Keratinocyte (primary cell): ENCODE measurements at regions not wholly inside any gene's neighbourhood (a gene's known extent, or its start where the extent isn't known, plus 50 kb on each side); places are given as distances from the start of the nearest gene placed in this dataset.

Experiments used
- DNase-seq: peaks from one replicate; pipeline ENCODE4 v3.0.0-alpha.2; 2011; ENCODE audit warnings: low read depth, missing footprints, low spot score
- FAIRE-seq: peaks from 2 replicates; lab custom pipeline; 2011; peaks lifted over from hg19 to GRCh38; lab: Jason Lieb, UNC
- H2AFZ ChIP-seq: 2 replicates; pipeline ENCODE4 v1.6.0; 2012; ENCODE audit warnings: low read length, control low read depth, inconsistent platforms; ENCODE audit not compliant: control insufficient read depth
- H3K27ac ChIP-seq: 2 replicates; pipeline ENCODE4 v1.5.1; 2011; ENCODE audit warnings: low read length; ENCODE audit not compliant: control insufficient read depth, insufficient read depth
- H3K27me3 ChIP-seq: 3 replicates; pipeline ENCODE4 v1.6.0; 2011; ENCODE audit warnings: low read length; ENCODE audit not compliant: control insufficient read depth, insufficient read depth; ENCODE audit errors: extremely low read depth
- H3K36me3 ChIP-seq, 2 experiments: 2 replicates in 1 of 2; 3 replicates in 1 of 2; pipeline ENCODE4 v1.5.1; 2011; ENCODE audit warnings: low read length in 2 of 2, mild to moderate bottlenecking in 1 of 2; ENCODE audit not compliant: control insufficient read depth in 2 of 2, insufficient read depth in 2 of 2; ENCODE audit errors: extremely low read depth in 1 of 2
- H3K4me1 ChIP-seq: 3 replicates; pipeline ENCODE4 v1.5.1; 2011; ENCODE audit warnings: low read length; ENCODE audit not compliant: control insufficient read depth, insufficient read depth; ENCODE audit errors: extremely low read depth
- H3K4me2 ChIP-seq: 3 replicates; pipeline ENCODE4 v1.6.0; 2011; ENCODE audit warnings: low read depth, low read length; ENCODE audit not compliant: control insufficient read depth, insufficient read depth; ENCODE audit errors: extremely low read depth
- H3K4me3 ChIP-seq, 3 experiments: fragments of 200-600 bp in 1 of 3; sonication (generic) in 1 of 3; 2 replicates in 2 of 3; 3 replicates in 1 of 3; pipeline ENCODE4 v1.5.1; 2011 to 2016; ENCODE audit warnings: low read length in 3 of 3, mild to moderate bottlenecking in 3 of 3, control low read depth in 2 of 3, inconsistent platforms in 1 of 3, low read depth in 1 of 3, mixed read lengths in 1 of 3, mixed run types in 1 of 3, moderate library complexity in 1 of 3; ENCODE audit not compliant: control insufficient read depth in 2 of 3, insufficient read depth in 2 of 3; ENCODE audit errors: extremely low read depth in 1 of 3
- H3K79me2 ChIP-seq: 2 replicates; pipeline ENCODE4 v1.6.0; 2012; ENCODE audit warnings: low read length; ENCODE audit not compliant: control insufficient read depth, insufficient read depth
- H3K9ac ChIP-seq: 3 replicates; pipeline ENCODE4 v1.6.0; 2011; ENCODE audit warnings: low read length; ENCODE audit not compliant: control insufficient read depth, insufficient read depth; ENCODE audit errors: extremely low read depth
- H3K9me1 ChIP-seq: 3 replicates; pipeline ENCODE4 v1.6.0; 2011; ENCODE audit warnings: low read length; ENCODE audit not compliant: control insufficient read depth, insufficient read depth; ENCODE audit errors: extremely low read depth
- H3K9me3 ChIP-seq: 2 replicates; pipeline ENCODE4 v1.5.1; 2012; ENCODE audit warnings: low read depth, low read length; ENCODE audit not compliant: control insufficient read depth
- H4K20me1 ChIP-seq: 3 replicates; pipeline ENCODE4 v1.6.0; 2011; ENCODE audit warnings: low read length; ENCODE audit not compliant: control insufficient read depth, insufficient read depth; ENCODE audit errors: extremely low read depth
- EZH2 ChIP-seq: IDR thresholded peaks from one replicate; pipeline ENCODE4 v1.6.1; 2012; ENCODE audit warnings: inconsistent platforms, mild to moderate bottlenecking, low read length, moderate library complexity
- dilution Hi-C: fragments of 300-500 bp; cut with MboI; formaldehyde crosslinking; loops from one replicate; pipeline ENCODE4 v1.7.0; 2020; ENCODE audit warnings: low sequenced_read_pairs; ENCODE audit not compliant: extremely low pct_ligation_motif_present
- TF ChIP-seq, protein P1 (sequence below), 3 experiments: IDR thresholded peaks in 1 of 3; conservative IDR thresholded peaks in 1 of 3; optimal IDR thresholded peaks in 1 of 3; 2 replicates in 2 of 3; 3 replicates in 1 of 3; pipeline versions ENCODE3 to v1.5.1; 2011; ENCODE audit warnings: low read length in 3 of 3, mild to moderate bottlenecking in 3 of 3, moderate library complexity in 2 of 3, control low read depth in 1 of 3, inconsistent platforms in 1 of 3; ENCODE audit not compliant: insufficient read depth in 2 of 3; ENCODE audit errors: extremely low read depth in 1 of 3

DNA sequence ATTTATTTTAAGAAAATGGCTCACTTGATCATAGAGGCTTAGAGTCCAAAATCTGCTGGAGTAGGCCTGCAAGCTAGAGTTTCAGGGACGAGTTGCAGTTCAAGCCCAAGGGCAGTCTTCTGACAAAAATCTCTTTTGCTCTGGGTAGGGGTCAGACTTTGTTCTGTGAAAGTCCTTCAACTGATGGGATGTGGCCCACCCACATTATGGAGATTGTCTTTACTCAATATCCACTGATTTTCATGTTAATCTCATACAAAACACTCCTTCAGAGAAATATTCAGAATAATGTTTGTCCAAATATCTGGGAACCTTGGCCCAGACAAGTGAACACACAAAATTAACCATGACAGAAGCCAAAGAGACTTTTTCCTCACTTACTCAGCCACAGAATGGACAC, 98.6 kb upstream of the RSPO3 start:
- dilution Hi-C loops, result no loop called here
- TF ChIP-seq, protein P1, sequence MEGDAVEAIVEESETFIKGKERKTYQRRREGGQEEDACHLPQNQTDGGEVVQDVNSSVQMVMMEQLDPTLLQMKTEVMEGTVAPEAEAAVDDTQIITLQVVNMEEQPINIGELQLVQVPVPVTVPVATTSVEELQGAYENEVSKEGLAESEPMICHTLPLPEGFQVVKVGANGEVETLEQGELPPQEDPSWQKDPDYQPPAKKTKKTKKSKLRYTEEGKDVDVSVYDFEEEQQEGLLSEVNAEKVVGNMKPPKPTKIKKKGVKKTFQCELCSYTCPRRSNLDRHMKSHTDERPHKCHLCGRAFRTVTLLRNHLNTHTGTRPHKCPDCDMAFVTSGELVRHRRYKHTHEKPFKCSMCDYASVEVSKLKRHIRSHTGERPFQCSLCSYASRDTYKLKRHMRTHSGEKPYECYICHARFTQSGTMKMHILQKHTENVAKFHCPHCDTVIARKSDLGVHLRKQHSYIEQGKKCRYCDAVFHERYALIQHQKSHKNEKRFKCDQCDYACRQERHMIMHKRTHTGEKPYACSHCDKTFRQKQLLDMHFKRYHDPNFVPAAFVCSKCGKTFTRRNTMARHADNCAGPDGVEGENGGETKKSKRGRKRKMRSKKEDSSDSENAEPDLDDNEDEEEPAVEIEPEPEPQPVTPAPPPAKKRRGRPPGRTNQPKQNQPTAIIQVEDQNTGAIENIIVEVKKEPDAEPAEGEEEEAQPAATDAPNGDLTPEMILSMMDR (optimal IDR thresholded peaks at IDR 0.05 in 1 of 3, IDR thresholded peaks at IDR 0.05 in 1 of 3, conservative IDR thresholded peaks at IDR 0.05 in 1 of 3; ENCODE audit: extremely low read depth in 1 of 3, insufficient read depth in 2 of 3, low read length in 3 of 3), result no peak
- no peak for TF ChIP-seq EZH2

DNA sequence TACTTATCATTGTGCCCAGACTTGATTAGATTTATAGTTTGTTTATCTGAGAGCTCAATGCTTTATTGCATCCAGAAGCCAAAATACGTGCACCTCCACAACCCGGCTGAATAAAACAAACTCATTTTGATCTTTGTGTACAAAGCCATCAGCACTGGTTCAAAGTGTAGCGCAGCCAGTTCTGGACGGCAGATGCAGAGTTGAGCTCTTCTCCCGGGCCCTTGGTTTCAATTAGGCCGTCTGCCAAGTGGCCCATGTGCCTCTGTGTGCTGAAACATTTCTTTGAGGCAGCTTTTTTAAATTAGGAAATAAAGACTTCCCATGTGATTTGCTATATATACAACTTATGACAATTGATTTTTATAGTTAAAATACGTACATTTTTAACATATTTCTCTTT, 96.2 kb upstream of the RSPO3 start:
- no peaks in the 10 kb centered on the region for H3K27me3 ChIP-seq
- H4K20me1 ChIP-seq, result no peaks in the 10 kb centered on the region
- H2AFZ ChIP-seq, result no peak overlapping the region
- no peaks in the 10 kb centered on the region for H3K79me2 ChIP-seq
- H3K27ac ChIP-seq, result no peak overlapping the region
- no peaks in the 10 kb centered on the region for H3K9me3 ChIP-seq
- H3K4me2 ChIP-seq, result no peak overlapping the region
- peaks cover 9% of the 10 kb centered on the region for H3K4me1 ChIP-seq
- H3K9me1 ChIP-seq, result no peaks in the 10 kb centered on the region
- no peak overlapping the region for H3K4me3 ChIP-seq
- DNase-seq (no peak), FAIRE-seq (no peak)
- TF ChIP-seq, protein P1 (optimal IDR thresholded peaks at IDR 0.05 in 1 of 3, IDR thresholded peaks at IDR 0.05 in 1 of 3, conservative IDR thresholded peaks at IDR 0.05 in 1 of 3; ENCODE audit: extremely low read depth in 1 of 3, insufficient read depth in 2 of 3, low read length in 3 of 3), result no peak
- TF ChIP-seq EZH2, result no peak
- H3K9ac ChIP-seq, result no peak overlapping the region
- no peaks in the 10 kb centered on the region for H3K36me3 ChIP-seq
- dilution Hi-C loops, result no loop called here

More for the DNA sequence above, 98.6 kb upstream of the RSPO3 start:
- Histone ChIP-seq H4K20me1 (no peaks in the 10 kb centered on the region), H3K79me2 (no peaks in the 10 kb centered on the region), H3K9ac (no peak overlapping the region), H3K4me3 (no peak overlapping the region), H3K4me2 (no peak overlapping the region), H3K27me3 (no peaks in the 10 kb centered on the region), H2AFZ (no peak overlapping the region), H3K9me1 (no peaks in the 10 kb centered on the region), H3K4me1 (no peaks in the 10 kb centered on the region), H3K27ac (no peak overlapping the region), H3K9me3 (no peaks in the 10 kb centered on the region), H3K36me3 (no peaks in the 10 kb centered on the region)
- DNase-seq, result no peak
- no peak for FAIRE-seq
